Renal cortical epithelial cell (primary cell): ENCODE measurements at regions not wholly inside any gene's neighbourhood (a gene's known extent, or its start where the extent isn't known, plus 50 kb on each side); places are given as distances from the start of the nearest gene placed in this dataset.
"Not testable (repeated sequence)": the region's sequence is repeated elsewhere in the genome, so short reads cannot be mapped to it uniquely, and the experiment has no call there.

Experiments used
- DNase-seq: peaks from one replicate; pipeline ENCODE4 v3.0.0-alpha.2; 2011; ENCODE audit warnings: low read depth

- peak; percentile 18 for DNase-seq
Observed at GRCh38 chr2:58376592-58376991, 135.5 kb upstream of the FANCL start.

- no peak for DNase-seq
Observed at GRCh38 chr2:58369594-58369993, 128.5 kb upstream of the FANCL start.

- DNase-seq, result no peak
Observed at GRCh38 chr2:58364098-58364497, 123.0 kb upstream of the FANCL start.

GRCh38 chr2:58358026-58358425, 116.9 kb upstream of the FANCL start:
- no peak for DNase-seq

- no peak for DNase-seq
Observed at GRCh38 chr2:58357521-58357920, 116.4 kb upstream of the FANCL start.

- DNase-seq, result no peak
Observed at GRCh38 chr2:58354230-58354629, 113.1 kb upstream of the FANCL start.

GRCh38 chr2:58350484-58350883, 109.4 kb upstream of the FANCL start:
- DNase-seq, result no peak

- DNase-seq, result no peak
Observed at GRCh38 chr2:58347810-58348209, 106.7 kb upstream of the FANCL start.

- no peak for DNase-seq
Observed at GRCh38 chr2:58341047-58341446, 99.9 kb upstream of the FANCL start.

GRCh38 chr2:58339548-58340243, 98.6 kb upstream of the FANCL start:
- no peak for DNase-seq

- no peak for DNase-seq
Observed at GRCh38 chr2:58336416-58336815, 95.3 kb upstream of the FANCL start.

- no peak for DNase-seq
Observed at GRCh38 chr2:58334414-58334813, 93.3 kb upstream of the FANCL start.

- DNase-seq, result not testable (repeated sequence)
Observed at GRCh38 chr2:58325296-58325895, 84.3 kb upstream of the FANCL start.

GRCh38 chr2:58319481-58319880, 78.4 kb upstream of the FANCL start:
- DNase-seq, result no peak

- not testable (repeated sequence) for DNase-seq
Observed at GRCh38 chr2:58318949-58319348, 77.8 kb upstream of the FANCL start.

GRCh38 chr2:58313926-58314325, 72.8 kb upstream of the FANCL start:
- no peak for DNase-seq

- peak; percentile 60 for DNase-seq
Observed at GRCh38 chr2:58308435-58308834, 67.3 kb upstream of the FANCL start.

GRCh38 chr2:58304843-58305242, 63.7 kb upstream of the FANCL start:
- no peak for DNase-seq

- no peak for DNase-seq
Observed at GRCh38 chr2:58299123-58299522, 58.0 kb upstream of the FANCL start.

- DNase-seq, result no peak
Observed at GRCh38 chr2:58293056-58293455, 51.9 kb upstream of the FANCL start.

- DNase-seq, result no peak
Observed at GRCh38 chr2:58291726-58292438, 50.8 kb upstream of the FANCL start.
